Hepatic stellate cell (primary cell): ENCODE measurements at regions not wholly inside any gene's neighbourhood (a gene's known extent, or its start where the extent isn't known, plus 50 kb on each side); places are given as distances from the start of the nearest gene placed in this dataset.

Experiments used
- DNase-seq: peaks from one replicate; pipeline ENCODE4 v3.0.0; 2011; ENCODE audit warnings: low spot score

DNA sequence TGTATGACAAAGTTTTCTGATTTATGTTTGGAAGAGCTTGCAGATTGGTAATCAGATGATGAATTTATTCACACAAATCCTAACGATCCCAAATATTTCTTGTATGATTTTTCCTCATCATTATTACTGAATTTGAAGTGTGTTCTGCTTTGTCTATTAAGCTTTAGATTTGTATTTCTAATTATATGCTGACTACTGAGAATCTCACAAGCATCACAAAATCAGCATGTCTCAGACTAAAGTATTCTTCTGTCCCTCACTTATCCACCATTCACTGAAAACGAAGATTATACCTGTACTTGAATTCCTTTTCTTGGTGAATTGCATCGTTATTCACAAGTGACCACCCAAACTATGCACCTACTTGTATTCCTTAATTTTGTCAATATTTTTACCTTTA, 796.3 kb upstream of the MAP3K7 start:
- no peak for DNase-seq

DNA sequence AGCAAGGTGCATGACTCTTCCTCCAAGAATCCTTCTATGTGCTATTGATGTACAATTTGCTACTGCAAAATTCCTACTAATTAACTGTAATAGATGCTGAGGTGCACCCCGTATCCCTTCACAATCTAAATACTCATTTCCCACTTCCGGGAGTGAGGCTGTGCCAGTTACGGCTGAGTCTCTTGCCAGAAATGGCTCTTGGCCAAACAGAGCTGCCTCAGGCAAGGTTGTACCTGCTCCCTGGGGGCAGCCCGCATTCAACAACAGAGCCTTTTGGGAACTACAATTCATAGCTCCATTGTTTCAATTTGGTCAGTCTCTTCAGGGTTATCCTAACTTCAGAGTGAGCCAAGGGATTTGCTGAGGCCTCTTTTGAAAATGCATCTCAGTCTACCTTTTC, 789.8 kb upstream of the MAP3K7 start:
- DNase-seq, result no peak

DNA sequence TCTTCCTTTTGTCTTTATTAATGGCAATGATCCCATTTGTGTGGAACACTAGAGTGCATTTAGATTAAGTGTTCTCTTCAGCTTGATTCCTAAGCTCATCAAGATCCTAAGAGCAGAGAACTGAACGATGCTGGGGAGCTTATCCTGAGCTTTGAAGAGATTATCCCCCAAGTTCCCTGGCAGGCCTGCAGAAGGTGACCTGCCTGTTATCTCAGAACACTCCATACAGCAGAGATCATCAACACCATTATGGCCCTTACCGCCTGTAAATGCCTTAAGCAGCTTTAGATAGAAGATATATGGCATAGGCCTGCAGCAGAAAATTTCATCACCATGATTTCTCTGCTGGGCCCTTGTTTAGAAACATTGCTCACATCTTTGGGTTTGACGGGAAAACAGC, 779.9 kb upstream of the MAP3K7 start:
- no peak for DNase-seq

DNA sequence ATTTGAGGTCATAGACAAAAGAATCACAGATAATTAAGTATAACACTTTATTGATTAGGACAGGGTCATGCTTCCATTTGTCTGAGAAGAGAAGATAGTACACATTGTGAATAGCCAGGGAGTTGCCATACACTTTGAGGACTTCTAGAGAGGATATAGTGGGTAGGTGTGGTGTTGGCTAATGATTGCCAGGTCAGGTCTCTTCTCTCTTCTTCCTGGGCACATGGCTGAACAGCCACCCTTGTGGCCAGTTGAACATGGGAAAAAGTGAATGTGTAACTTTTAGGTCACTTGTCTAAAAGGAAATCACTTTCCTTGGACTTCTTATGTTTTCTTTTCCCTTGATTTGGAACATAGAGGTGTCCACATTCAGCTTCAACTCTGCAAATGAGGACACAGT, 772.1 kb upstream of the MAP3K7 start:
- DNase-seq, result no peak

DNA sequence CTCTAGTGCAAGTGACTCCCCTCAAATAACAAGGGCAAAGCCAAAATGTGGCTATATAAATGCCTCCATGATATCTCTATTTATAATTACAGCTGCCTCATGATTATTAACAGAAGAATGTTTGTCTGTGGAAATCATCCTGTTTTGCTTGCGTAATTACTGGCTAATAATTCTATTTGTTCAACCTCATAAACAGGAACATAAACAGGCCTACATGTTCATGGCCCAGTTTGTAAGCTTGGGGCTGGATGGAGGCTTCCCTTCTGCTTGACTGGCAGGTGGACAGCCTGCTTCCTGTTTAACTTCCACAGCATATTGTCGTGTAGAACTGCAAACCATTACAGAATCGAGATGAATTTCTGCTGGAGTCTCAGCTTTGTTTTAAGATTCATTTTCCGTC, 766.0 kb upstream of the MAP3K7 start:
- DNase-seq, result no peak

DNA sequence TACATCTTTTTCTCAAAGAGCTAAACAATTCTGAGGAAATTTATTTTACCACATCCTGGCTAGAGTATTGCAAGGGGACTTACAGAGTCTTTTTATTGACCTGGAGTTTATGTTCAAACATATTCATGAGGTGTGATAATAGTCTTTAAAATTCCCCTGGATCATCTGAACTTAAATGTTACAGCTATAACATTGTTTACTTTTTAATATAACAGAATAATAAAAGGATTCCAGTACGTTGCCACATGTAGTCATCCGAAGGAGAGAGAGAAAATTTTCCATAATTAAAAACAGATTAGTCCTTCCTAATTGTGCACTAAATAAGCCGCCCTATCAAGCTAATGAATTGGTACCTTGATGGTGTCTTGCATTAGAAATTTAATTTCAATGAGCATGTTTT, 765.4 kb upstream of the MAP3K7 start:
- no peak for DNase-seq

DNA sequence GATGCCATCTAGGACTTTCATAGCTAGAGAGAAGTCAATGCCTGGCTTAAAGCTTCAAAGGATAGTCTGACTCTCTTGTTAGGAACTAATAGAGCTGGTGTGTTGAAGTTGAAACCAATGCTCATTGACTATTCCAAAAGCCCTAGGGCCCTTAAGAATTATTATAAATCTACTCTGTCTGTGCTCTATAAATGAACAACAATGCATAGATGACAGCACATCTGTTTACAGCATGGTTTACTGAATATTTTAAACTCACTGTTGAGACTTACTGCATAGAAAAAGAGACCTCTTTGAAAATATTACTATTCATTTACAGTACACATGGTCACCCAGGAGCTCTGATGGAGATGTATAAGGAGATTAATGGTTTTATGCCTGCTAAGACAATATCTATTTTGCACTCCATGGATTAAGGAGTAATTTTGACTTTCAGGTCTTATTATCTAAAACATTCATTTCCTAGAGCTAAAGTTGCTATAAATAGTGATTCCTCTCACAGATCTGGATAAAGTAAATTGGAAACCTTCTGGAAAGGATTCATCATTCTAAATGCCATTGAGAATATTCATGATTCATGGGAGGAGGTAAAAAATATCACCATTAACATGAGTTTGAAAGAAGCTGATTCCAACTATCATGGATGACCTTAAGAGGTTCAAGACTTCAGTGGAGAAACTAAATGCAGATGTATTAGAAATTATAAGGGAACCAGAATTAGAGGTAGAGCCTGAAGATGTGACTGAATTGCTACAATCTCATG, 763.5 kb upstream of the MAP3K7 start:
- DNase-seq, result no peak

DNA sequence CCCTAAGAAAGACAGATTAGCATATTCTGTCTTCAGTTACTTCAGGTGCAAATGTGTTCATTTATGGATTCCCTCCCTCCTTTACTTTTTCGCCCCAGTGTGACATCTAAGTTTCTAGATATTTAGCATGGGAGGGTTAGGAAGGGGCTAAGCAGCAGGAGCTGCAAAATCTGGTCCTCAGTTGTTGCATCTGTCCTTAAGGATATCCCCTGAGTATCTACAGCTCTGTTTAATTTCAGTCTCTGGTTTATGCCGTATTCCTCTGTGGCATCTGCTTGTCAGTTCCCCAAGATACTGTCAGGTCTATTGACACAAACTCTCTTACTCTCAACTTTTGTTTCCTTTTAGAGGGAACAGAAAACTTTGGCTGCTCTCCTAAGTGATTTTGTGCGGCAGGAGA, 754.6 kb upstream of the MAP3K7 start:
- no peak for DNase-seq

DNA sequence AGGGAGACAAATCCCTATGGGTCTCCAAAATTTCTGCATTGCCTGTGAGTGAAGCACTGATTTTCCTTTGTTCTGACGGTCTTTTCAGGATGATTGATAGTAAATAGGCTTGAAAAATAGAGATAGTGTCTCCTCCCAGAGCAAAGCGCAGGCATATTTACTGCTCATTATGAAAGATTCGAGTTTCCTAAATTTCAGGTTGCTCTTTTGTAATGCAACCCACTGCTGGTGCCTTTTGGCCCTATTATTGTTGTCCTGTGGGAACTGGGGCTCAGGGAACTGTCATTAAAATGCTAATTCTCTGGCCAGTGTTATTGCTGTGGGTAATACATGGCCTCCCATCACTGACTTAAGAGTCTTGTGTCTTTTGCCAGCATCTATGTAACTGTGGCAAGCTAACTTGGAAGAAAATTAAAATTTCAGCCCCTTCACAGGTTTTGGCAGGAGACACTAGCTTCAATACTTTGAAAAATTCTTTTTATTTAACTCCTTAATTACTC, 754.1 kb upstream of the MAP3K7 start:
- DNase-seq, result no peak

DNA sequence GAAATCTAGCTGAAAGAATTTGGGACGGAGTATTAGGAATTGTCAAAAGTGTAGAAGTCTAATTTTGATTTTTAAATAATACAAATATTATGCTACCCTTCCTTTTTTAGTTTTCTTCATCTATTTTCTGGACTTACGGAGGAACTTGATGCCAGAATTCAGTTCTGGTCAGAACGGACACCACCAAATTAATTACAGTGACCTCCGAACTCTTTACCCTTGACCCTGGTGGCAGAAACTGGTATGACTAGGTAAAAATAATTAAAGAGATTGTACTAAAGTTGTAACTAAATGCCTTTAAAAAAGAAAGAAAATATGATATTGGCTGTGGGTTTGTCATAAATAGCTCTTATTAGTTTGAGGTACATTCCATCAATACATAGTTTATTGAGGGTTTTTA, 751.1 kb upstream of the MAP3K7 start:
- DNase-seq, result no peak

DNA sequence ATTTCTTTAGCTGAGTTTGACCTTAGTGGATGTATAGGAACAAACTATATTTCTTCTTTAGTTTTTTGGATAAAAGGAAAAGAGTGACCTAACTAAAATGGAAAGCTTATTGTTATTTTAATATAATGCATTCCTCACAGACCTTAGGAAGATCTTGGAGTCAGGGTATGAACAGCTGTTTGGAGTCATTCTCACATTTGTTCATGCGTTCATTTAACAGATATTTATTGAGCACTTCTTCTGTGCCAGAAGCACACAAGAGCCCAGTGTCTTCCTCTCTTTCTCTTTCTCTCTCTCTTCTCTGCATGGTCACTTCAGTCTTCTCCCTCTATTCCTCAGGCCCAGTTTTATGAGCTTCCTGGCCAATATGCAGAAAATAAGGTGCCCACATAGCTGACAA, 744.0 kb upstream of the MAP3K7 start:
- no peak for DNase-seq

DNA sequence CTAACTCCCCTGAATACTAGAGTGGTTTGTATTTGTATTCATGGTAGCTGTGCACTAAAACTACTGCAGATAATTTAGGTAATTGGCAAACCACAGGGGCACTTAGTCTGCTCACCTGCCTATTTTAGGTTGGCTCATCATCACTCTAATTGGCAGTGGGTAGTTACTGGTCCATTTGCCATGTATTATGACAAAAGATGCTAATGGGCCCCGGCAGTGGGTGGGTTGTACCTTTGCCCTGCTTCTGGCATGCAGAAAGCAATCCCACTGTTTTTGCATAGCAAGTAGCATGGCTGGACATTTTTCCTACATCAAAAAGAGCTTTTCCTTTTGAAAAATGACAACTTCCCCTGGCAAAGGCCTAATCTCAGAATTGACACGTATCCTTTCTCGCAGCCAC, 741.4 kb upstream of the MAP3K7 start:
- no peak for DNase-seq

DNA sequence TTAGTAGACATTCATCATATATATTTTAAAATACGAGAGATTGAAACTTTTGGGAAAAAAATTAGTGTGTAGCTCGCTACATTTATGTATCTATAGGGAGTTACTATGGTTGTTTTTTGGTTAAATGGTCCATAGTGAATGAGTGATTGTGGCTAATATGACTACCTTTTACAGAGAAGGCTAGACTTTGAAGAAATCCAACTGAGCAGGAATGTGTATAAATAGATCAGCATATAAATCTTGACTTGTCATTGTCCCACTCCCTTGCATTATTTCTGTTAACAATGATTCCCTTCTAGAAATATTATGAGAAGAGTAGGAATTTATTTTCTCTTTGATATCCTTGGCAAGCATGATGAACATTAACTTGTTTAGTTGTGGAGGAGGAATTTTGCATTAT, 737.8 kb upstream of the MAP3K7 start:
- no peak for DNase-seq

DNA sequence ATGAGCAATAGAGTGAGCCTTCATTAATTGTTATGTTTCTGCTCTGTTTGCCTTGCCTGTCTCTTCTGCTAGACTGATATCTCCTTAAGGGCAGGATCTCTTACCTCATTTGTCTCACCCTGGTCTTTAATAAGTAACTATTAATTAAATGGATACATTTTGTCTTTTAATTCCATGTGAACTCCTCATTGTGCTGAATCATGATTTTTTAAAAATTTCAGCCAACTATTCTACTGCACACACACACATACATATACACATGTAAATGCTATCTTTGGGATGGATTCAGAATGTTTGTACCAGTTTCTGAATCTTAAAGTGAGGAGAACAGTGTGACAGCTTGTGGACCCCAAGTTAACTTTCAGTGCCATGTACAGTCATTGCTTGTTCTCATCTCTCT, 731.1 kb upstream of the MAP3K7 start:
- no peak for DNase-seq

DNA sequence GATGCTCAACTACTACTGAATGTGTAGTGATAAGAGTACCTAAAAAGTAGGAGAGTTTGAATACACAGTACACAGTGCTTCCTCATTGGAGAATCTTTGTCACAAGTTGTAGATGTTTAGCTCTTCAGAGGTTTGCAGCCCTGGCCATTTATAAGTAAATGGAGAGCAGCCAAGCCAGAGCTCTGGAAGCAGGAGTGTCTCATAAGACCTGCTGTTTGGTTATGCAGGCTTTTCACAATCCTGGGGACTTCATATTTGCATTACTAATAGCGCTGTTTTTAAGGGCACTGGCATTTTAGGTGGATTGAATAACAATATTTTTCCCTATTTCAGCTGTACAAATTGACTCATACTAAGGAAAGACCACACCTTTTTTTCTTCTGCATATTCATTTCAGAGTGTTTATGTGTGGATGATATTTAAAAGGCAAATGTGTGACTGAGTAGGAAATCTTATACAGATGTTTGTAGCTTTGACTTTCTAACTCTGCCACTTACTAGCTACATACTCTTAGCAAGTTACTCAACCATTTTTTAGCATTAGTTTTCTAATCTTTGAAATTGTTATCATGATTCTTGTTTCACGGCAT, 730.5 kb upstream of the MAP3K7 start:
- no peak for DNase-seq

DNA sequence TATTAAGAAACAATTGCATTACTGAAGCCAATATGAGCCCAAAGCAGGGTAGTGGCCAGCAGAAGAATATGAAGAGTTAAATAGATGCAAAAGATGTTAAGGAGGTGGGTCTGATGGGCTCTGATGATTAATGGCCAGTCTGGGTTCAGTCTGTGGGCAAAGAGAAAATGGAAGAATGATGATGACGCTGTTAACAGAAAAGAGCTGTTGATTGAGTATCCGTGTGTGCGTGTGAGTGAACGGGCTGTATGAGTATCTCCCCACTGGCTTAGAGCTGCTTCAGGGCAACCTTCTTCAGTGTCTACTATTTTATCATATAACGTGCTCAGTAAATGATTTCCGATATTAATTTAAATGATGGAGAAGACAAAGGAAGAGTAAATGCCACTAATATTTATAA, 723.3 kb upstream of the MAP3K7 start:
- DNase-seq, result no peak

DNA sequence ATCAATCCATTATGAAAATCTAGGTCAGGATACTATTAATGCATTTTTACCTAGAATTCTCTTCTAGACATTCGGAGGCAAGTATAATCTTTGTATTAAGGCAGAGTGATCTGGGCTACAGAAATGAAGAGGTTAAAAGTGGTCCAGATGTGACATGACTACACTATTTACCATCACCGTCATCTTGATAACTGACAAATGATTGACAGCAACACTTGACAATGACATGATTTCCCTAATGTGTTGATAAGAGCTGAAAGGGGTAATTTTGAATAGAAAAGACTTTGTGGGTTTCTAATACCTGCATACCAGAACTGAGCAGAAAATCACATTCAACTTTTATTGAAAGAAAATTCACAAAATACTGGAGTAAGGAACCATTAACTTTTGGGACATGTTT, 718.9 kb upstream of the MAP3K7 start:
- DNase-seq, result no peak

DNA sequence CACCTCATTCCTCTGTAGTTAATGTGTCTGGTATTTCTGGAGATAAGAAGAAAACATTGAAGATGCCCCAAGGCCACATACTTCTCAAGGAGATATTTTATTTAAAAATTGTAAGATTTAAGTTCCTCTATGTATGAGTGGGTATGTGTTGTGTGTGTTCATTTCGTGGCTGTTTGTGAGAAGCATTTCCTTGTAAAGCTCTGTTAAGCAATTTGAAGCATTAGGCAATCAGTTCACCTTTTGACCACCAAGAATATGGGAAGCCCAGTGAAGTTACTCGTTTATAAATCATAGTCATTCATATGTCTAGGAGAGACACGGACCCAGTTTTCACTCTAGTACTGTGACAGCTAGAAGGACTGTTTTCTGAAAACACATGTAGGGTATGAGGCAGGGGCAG, 717.6 kb upstream of the MAP3K7 start:
- no peak for DNase-seq

DNA sequence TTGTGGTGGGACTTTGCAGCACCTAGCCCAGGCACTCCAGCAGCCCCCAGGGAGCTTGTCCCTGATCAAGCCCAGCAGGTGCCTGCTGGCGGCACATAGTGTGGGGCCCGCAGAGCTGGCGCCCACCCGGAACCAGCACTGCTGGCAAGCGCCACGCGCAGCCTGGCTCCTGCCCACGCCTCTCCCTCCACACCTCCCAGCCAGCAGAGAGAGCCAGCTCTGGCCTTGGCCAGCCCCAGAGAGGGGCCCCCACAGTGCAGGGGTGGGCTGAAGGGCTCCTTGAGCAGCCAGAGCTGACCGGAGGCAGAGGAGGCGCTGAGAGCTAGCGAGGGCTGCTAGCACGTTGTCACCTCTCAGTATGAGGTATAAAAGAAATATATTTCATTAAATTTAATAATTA, 716.5 kb upstream of the MAP3K7 start:
- DNase-seq, result no peak

DNA sequence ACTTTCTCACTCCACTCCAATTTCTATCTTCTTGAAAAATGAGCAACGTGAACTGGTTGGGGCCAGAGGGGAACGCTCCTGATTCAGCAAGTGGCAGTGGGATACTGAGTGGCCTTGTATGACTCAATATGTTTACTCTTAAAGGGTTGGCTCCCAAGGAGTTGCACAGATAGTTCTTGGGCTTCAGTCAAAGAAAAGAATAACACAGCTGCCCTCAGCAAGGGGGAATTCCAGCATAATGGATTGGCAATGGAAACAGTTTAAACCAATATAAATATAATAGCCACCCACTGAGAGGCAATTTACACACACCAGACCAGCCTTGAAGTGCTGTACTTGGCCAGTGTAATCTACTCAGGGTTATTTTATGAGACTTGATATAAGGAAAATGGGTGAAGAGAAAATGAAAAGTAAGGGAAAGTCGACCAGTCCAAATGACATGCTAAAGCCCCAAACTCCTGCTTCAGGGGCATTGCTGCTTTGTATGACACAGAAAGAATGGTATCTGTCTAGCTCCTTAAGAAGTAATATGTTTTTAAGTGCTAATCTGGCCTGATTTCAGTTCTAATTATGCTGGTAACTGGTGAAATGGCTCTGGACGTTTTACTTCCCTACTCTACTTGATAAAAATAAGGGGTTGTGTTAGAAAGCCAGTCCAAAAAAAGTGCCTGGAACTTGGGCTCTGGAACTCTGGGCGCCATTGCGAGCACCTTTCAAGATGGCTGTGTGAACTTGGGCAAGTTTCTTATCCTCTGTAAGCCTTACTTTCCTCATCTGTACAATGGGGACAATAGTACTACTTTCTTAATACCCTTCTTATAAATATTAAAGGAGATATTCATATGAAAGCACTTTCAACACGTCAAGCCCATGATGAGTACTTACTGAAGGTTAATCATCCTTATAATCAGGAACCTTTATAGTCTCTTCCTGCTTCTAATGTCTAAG, 712.9 kb upstream of the MAP3K7 start:
- no peak for DNase-seq

DNA sequence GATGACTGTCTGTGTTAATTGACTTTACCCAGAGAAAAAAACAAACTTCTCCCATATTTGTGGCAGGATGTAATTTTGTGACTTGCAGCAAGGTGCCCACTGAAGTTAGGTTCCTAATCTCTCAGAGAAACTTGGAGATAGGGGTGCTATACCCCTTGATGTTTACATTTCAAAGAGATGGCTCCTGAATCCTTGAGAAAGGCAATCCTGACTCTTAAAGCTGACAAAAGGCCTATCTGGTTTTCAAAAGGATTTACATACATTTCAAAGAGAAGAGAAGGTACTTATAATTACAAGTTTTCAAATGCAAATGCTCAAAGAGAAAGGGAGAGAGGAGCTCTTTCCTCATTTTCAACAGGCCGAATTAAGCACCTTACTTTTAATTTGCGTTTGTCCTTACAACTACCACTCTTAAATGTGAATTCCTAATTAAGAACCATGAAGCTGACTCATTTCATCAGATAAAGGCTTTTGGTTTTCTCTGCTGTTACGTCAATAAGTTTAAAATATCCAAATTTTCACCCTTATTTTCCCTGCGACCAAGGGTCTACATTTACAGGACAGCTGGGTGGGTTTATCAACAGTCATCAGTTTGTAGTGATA, 711.8 kb upstream of the MAP3K7 start:
- no peak for DNase-seq

DNA sequence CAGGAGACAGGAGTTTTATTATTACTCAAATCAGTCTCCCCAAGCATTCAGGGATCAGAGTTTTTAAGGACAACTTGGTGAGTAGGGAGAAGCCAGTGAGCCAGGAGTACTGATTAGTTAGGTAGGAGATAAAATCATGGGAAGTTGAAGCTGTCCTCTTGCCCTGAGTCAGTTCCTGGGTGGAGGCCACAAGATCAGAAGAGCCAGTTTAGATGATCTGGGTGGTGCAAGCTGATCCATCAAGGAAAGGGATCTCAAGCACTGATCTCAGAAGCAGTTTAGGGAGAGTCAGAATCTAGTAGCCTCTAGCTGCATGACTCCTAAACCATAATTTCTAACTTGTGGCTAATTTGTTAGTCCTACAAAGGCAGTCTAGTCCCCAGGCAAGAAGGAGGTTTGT, 706.5 kb upstream of the MAP3K7 start:
- DNase-seq, result no peak

DNA sequence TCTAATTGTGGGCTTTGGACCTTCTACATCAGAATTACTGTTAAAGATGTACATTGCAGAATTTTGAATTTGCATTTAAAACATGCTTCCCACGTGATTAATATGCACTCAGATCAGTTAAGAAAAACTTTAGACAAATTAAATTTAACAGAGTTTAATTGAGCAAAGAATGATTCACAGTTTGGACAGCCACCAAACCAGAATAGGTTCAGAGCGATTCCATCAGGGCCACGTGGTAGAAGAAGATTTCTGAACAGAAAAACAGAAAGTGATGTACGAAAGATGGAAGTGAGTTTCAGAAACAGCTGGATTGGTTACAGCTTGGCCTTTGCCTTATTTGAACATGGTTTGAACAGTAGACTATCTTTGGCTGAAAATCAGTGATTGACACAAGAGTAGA, 704.2 kb upstream of the MAP3K7 start:
- DNase-seq, result no peak
